HepG2 (cell line): ENCODE measurements at regions not wholly inside any gene's neighbourhood (a gene's known extent, or its start where the extent isn't known, plus 50 kb on each side); places are given as distances from the start of the nearest gene placed in this dataset.

Experiments used
- ATAC-seq: fragments of 200-7000 bp; cut with Tn5 transposase; 3 replicates; pipeline ENCODE4 v1.9.1; 2020; ENCODE audit warnings: mild to moderate bottlenecking, moderate library complexity
- BruUV-seq: library from RNA; stranded (reverse); fragments of 400-500 nt; replicated peaks from 2 replicates; lab custom pipeline; 2021; lab: Mats Ljungman, UMichigan
- CTCF ChIA-PET: fragments of 300-600 bp; formaldehyde crosslinking; extraction: SDS; loops from one replicate; lab custom pipeline; 2021; ENCODE audit warnings: low total read pairs, inconsistent platforms, low intra/inter-chr PET ratio; lab: Yijun Ruan, JAX
- POLR2A ChIA-PET: fragments of 350-600 bp; sonication (Branson Sonifier 250); formaldehyde crosslinking; loops from one replicate; lab custom pipeline; 2020; ENCODE audit warnings: antibody characterized with exemption, inconsistent platforms; lab: Yijun Ruan, JAX
- DNase-seq: peaks from one replicate; pipeline ENCODE4 v3.0.0-alpha.2; 2015; ENCODE audit warnings: low spot score
- FAIRE-seq: peaks from 3 replicates; lab custom pipeline; 2011; peaks lifted over from hg19 to GRCh38; lab: Jason Lieb, UNC
- H2AFZ ChIP-seq: one replicate; pipeline ENCODE4 v1.6.1; 2011; ENCODE audit warnings: low read length, inconsistent platforms
- H3K27ac ChIP-seq: fragments of 300-600 bp; 3 replicates; pipeline ENCODE4 v1.8.0; 2011; ENCODE audit warnings: mixed run types, mild to moderate bottlenecking, mixed read lengths, low read length, inconsistent platforms; ENCODE audit not compliant: insufficient read depth; ENCODE audit errors: extremely low read length
- H3K27me3 ChIP-seq, 2 experiments: fragments of 200-600 bp in 1 of 2; 2 replicates in 1 of 2; 3 replicates in 1 of 2; pipeline versions ENCODE4 v1.6.0 to v1.8.0; 2011; ENCODE audit warnings: low read length in 2 of 2, mild to moderate bottlenecking in 2 of 2, moderate library complexity in 2 of 2, inconsistent platforms in 1 of 2; ENCODE audit not compliant: insufficient read depth in 2 of 2, control insufficient read depth in 1 of 2
- H3K36me3 ChIP-seq, 2 experiments: fragments of 200-600 bp in 1 of 2; replicated peaks in 1 of 2; 2 replicates in 1 of 2; 3 replicates in 1 of 2; pipeline versions ENCODE4 v1.5.1 to v1.8.0; 2011; ENCODE audit warnings: low read length in 2 of 2, inconsistent platforms in 1 of 2; ENCODE audit not compliant: insufficient read depth in 2 of 2, control insufficient read depth in 1 of 2
- H3K4me1 ChIP-seq: 2 replicates; pipeline ENCODE4 v1.5.1; 2012; ENCODE audit warnings: low read length, inconsistent platforms; ENCODE audit not compliant: insufficient read depth
- H3K4me2 ChIP-seq: 2 replicates; pipeline ENCODE4 v1.6.0; 2011; ENCODE audit warnings: low read depth, low read length, inconsistent platforms
- H3K4me3 ChIP-seq, 3 experiments: fragments of 200-600 bp in 1 of 3; sonication (generic), shearing (Covaris generic) in 1 of 3; replicated peaks in 1 of 3; 2 replicates each; pipeline ENCODE4 v1.5.1; 2011 to 2016; ENCODE audit warnings: low read length in 3 of 3, inconsistent platforms in 2 of 3, low read depth in 2 of 3, mild to moderate bottlenecking in 2 of 3, control low read depth in 1 of 3, mixed read lengths in 1 of 3; ENCODE audit not compliant: insufficient read depth in 1 of 3
- H3K79me2 ChIP-seq: one replicate; pipeline ENCODE4 v1.6.1; 2011; ENCODE audit warnings: low read length, inconsistent platforms; ENCODE audit not compliant: insufficient read depth
- H3K9ac ChIP-seq: 2 replicates; pipeline ENCODE4 v1.6.0; 2011; ENCODE audit warnings: mild to moderate bottlenecking, low read depth, low read length, inconsistent platforms; ENCODE audit not compliant: insufficient read depth
- H3K9me3 ChIP-seq: 2 replicates; pipeline ENCODE4 v1.5.1; 2012; ENCODE audit warnings: mild to moderate bottlenecking, low read length
- H4K20me1 ChIP-seq: 2 replicates; pipeline ENCODE4 v1.6.0; 2011; ENCODE audit warnings: inconsistent platforms, mild to moderate bottlenecking, low read length, moderate library complexity; ENCODE audit not compliant: insufficient read depth
- BCLAF1 ChIP-seq: fragments of 450-650 bp; IDR thresholded peaks from 2 replicates; pipeline ENCODE4 v1.6.1; 2017; ENCODE audit warnings: mild to moderate bottlenecking
- DDIT3 ChIP-seq: sonication (generic); formaldehyde crosslinking; IDR thresholded peaks from 2 replicates; pipeline ENCODE4 v1.4.0; 2020; ENCODE audit warnings: mild to moderate bottlenecking, missing genetic modification reagents
- ELF1 ChIP-seq: sonication (generic); formaldehyde crosslinking; IDR thresholded peaks from 2 replicates; pipeline ENCODE4 v1.4.0; 2020; ENCODE audit warnings: missing genetic modification reagents
- GATAD1 ChIP-seq: IDR thresholded peaks from 2 replicates; pipeline ENCODE4 v1.6.1; 2016; ENCODE audit warnings: missing genetic modification reagents, missing compliant biosample characterization
- HDAC2 ChIP-seq: sonication (generic); formaldehyde crosslinking; IDR thresholded peaks from 2 replicates; pipeline ENCODE4 v1.4.0; 2020; ENCODE audit warnings: missing genetic modification reagents
- HNF4G ChIP-seq, 2 experiments: sonication (generic) in 1 of 2; formaldehyde crosslinking in 1 of 2; IDR thresholded peaks; 2 replicates each; pipeline versions ENCODE4 v1.4.0 to v1.6.1; 2011 to 2020; ENCODE audit warnings: borderline replicate concordance in 2 of 2, low read depth in 2 of 2, mild to moderate bottlenecking in 2 of 2, low read length in 1 of 2, missing genetic modification reagents in 1 of 2, moderate library complexity in 1 of 2
- LBX2 ChIP-seq: sonication (generic); formaldehyde crosslinking; IDR thresholded peaks from 2 replicates; pipeline ENCODE4 v1.5.0; 2020; ENCODE audit warnings: missing genetic modification reagents, mild to moderate bottlenecking, borderline replicate concordance
- MED1 ChIP-seq: sonication (generic); formaldehyde crosslinking; IDR thresholded peaks from 2 replicates; pipeline ENCODE4 v1.4.0; 2020; ENCODE audit warnings: missing genetic modification reagents
- SIN3A ChIP-seq: IDR thresholded peaks from 2 replicates; pipeline ENCODE4 v1.6.1; 2011; ENCODE audit warnings: low read depth, mild to moderate bottlenecking, control low read depth, low read length, borderline replicate concordance
- SP140L ChIP-seq: sonication (generic); formaldehyde crosslinking; IDR thresholded peaks from 2 replicates; pipeline ENCODE4 v1.4.0; 2020; ENCODE audit warnings: missing genetic modification reagents, borderline replicate concordance
- TAF1 ChIP-seq: sonication (generic); formaldehyde crosslinking; IDR thresholded peaks from 2 replicates; pipeline ENCODE4 v1.4.0; 2020; ENCODE audit warnings: missing genetic modification reagents
- YEATS2 ChIP-seq: sonication (generic); formaldehyde crosslinking; IDR thresholded peaks from 2 replicates; pipeline ENCODE4 v1.4.0; 2020; ENCODE audit warnings: missing genetic modification reagents, borderline replicate concordance
- ZFAT ChIP-seq: sonication (generic); formaldehyde crosslinking; conservative IDR thresholded peaks from 2 replicates; pipeline ENCODE4 v1.8.1; 2023; ENCODE audit warnings: missing genetic modification reagents, inconsistent platforms
- ZNF143 ChIP-seq: sonication (generic); formaldehyde crosslinking; IDR thresholded peaks from 2 replicates; pipeline ENCODE4 v1.4.0; 2020; ENCODE audit warnings: missing genetic modification reagents
- WGBS: methylation state at CpG from one replicate; pipeline ENCODE4 v1.1.6; 2017; ENCODE audit warnings: low lambda C conversion rate; 5-methylcytosine and 5-hydroxymethylcytosine counted together
- in situ Hi-C: cut with HindIII; loops from 2 replicates; pipeline ENCODE4 v1.10.0; 2017; ENCODE audit warnings: low pct_unique_long_range_greater_than_20kb; ENCODE audit not compliant: extremely low pct_ligation_motif_present
- intact Hi-C: fragments of 100-400 bp; cut with micrococcal nuclease; formaldehyde crosslinking; loops from one replicate; pipeline ENCODE4 v1.10.0; 2022; ENCODE audit not compliant: unreplicated experiment
- TF ChIP-seq, protein P1 (sequence below): sonication (generic); formaldehyde crosslinking; IDR thresholded peaks from 2 replicates; pipeline ENCODE4 v1.4.0; 2020; ENCODE audit warnings: missing genetic modification reagents

DNA sequence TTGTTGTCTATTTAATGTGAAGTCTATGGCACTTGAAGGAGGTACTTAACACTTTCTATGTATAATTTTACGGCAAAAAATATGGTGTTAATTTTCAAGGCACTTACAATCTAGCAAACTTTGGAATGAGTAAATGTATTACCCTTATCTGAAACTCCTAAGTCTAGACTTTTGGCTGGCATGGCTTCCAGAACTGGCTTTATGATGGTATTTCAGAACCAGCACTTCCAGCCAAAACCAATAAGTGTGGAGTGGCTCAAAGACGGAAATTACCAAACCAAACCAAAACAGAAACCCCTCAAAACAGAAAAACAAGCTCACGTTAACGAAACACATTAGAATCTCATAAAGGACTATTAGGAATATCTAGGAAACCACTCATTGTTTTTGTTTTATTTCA, 205.6 kb upstream of the HAND2 start (continued):
- TF ChIP-seq MED1 (CRISPR knock-in tag) = no peak
- no peak for TF ChIP-seq BCLAF1
- TF ChIP-seq HDAC2 (CRISPR knock-in tag) = no peak
- TF ChIP-seq HNF4G (IDR thresholded peaks at IDR 0.05; ENCODE audit: borderline replicate concordance, low read depth, low read length) = no peak
- no peak for TF ChIP-seq HNF4G (CRISPR knock-in tag; IDR thresholded peaks at IDR 0.05; ENCODE audit: borderline replicate concordance, low read depth)
- no peak for TF ChIP-seq DDIT3 (CRISPR knock-in tag)
- no peak for TF ChIP-seq SIN3A
- TF ChIP-seq ZFAT (CRISPR knock-in tag) = no peak
- no peak for TF ChIP-seq ZNF143
- no peak for TF ChIP-seq ELF1 (CRISPR knock-in tag)
- TF ChIP-seq, all 625 proteins: peak for 0

DNA sequence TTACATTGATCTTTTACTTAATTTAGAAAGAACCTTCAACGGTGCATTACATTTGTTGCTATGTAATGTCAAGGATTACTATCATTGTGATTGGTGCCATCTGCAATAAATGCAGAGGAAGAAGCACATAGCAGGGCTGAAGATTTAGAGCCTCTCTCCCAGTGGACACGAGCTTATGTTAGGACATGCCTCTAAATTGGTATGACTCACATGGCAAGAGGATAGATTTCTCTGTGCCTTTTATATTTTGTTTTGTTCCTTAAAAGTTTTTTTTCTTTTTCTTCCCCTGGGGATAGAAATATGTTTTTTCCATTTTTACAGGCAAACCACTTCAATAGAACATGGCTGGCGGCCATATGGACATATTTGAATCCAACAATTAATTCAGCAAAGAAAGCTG, 205.0 kb upstream of the HAND2 start:
- H3K27ac ChIP-seq = no peak overlapping the region
- H3K36me3 ChIP-seq = no peaks in the 10 kb centered on the region
- no peaks in the 10 kb centered on the region for H4K20me1 ChIP-seq
- DNase-seq (no peak), FAIRE-seq (no peak), ATAC-seq (no peak)
- no peak overlapping the region for H2AFZ ChIP-seq
- no peaks in the 10 kb centered on the region for H3K9me3 ChIP-seq
- no peaks in the 10 kb centered on the region for H3K4me1 ChIP-seq
- no TSS peak for BruUV-seq
- intact Hi-C loops (no loop called here), in situ Hi-C loops (no loop called here)
- no peaks in the 10 kb centered on the region; a peak in 1 of 5 replicates for H3K27me3 ChIP-seq
- CTCF ChIA-PET = no interaction called here
- POLR2A ChIA-PET = no interaction called here
- no peak overlapping the region for H3K9ac ChIP-seq
- H3K4me2 ChIP-seq = no peak overlapping the region
- WGBS = 0% methylated on average over 3 of the region's 3 CpGs
- H3K79me2 ChIP-seq = no peaks in the 10 kb centered on the region
- no peak for TF ChIP-seq YEATS2 (CRISPR knock-in tag)
- TF ChIP-seq GATAD1 = no peak
- no peak for TF ChIP-seq LBX2 (CRISPR knock-in tag)
- TF ChIP-seq, protein P1, sequence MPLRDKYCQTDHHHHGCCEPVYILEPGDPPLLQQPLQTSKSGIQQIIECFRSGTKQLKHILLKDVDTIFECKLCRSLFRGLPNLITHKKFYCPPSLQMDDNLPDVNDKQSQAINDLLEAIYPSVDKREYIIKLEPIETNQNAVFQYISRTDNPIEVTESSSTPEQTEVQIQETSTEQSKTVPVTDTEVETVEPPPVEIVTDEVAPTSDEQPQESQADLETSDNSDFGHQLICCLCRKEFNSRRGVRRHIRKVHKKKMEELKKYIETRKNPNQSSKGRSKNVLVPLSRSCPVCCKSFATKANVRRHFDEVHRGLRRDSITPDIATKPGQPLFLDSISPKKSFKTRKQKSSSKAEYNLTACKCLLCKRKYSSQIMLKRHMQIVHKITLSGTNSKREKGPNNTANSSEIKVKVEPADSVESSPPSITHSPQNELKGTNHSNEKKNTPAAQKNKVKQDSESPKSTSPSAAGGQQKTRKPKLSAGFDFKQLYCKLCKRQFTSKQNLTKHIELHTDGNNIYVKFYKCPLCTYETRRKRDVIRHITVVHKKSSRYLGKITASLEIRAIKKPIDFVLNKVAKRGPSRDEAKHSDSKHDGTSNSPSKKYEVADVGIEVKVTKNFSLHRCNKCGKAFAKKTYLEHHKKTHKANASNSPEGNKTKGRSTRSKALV = no peak
- no peak for TF ChIP-seq SP140L
- no peak for TF ChIP-seq TAF1 (CRISPR knock-in tag)
- H3K4me3 ChIP-seq = no peak overlapping the region
